Eye (tissue), 1 donor: ENCODE measurements at regions not wholly inside any gene's neighbourhood (a gene's known extent, or its start where the extent isn't known, plus 50 kb on each side); places are given as distances from the start of the nearest gene placed in this dataset.
"Not testable (repeated sequence)": the region's sequence is repeated elsewhere in the genome, so short reads cannot be mapped to it uniquely, and the experiment has no call there.

Experiments
- DNase-seq: peaks from one replicate; pipeline ENCODE4 v3.0.0-alpha.2; 2015

DNA sequence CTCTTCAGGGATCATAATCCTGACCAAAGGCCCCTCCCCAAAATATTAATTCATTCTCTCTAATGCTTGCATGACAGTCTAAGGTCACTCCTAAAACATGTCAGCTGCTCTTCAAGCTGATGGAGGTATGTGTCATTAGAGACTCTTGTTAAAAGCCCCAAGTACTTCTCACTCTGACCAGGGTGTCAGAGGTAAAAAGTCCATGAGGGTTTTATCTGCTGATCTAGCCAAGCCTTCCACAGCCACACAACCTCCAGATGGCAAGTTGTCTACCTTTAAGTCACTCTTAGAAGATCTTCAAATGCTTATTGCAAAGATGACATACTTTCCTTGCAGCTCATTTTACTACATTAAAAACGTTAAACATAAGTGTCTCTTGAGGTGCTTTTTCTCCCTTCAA lies 83.6 kb upstream of the ETAA1 start:
- DNase-seq, result no peak

DNA sequence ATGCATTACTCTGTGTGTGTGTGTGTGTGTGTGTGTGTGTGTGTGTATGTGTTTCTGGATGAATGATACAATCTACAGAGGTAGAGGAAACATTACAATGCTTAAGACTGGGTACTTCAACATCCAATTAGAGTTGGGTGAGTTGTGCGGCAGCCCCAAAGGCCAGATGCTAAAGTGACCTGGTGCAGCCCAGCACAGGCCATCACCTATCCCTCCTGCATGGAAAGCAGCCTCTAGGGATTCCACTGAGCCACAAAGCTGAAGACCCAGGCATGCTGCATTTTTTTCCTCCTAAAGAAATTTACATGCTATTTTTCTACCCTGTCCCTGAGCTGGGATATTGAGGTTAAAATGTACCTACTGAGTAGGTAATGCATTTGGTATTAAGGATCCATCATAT lies 79.1 kb upstream of the ETAA1 start:
- no peak for DNase-seq

DNA sequence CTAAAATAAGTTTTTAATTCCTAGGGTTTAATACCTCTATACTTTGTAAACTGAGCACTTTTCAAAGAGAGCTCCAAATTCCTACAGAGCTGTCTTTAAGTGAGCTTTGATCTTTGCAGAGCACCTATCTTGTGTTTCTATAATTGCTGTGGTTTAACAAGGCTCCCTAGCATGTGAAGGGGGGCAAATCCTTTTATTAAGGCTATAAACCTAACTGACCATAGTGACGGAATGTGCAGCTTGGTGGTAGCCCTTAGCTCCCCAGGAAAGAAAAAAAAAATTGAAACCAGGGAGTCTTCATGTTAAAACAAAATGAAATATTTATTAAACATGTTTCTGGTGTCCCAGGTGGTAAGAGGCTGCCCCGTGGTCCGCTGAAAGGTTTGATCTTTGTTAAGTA lies 78.6 kb upstream of the ETAA1 start:
- DNase-seq, result peak; percentile 17

DNA sequence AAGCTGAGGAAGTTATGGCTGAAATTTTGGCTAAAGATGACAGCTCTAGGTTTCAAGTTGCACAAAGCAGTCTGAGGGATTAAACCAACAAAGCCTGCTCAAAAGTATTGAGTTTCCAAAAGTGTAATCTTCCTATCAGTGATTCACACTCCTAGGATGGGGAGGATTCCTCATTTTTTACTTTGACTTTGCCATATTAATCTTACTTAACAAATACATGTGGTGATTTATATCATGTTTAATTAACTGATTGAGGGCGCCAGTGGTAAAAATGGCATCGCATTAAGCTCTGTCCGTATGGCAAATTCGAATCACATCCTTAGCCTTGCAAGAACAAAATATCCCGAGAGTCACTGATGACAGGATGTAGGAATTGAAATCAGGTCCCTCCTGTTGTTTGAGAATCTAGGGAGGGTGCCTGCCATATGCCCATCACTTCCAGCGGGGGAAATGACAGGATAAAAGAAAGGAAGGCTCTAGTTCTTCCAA lies 78.1 kb upstream of the ETAA1 start:
- DNase-seq, result peak; percentile 20

DNA sequence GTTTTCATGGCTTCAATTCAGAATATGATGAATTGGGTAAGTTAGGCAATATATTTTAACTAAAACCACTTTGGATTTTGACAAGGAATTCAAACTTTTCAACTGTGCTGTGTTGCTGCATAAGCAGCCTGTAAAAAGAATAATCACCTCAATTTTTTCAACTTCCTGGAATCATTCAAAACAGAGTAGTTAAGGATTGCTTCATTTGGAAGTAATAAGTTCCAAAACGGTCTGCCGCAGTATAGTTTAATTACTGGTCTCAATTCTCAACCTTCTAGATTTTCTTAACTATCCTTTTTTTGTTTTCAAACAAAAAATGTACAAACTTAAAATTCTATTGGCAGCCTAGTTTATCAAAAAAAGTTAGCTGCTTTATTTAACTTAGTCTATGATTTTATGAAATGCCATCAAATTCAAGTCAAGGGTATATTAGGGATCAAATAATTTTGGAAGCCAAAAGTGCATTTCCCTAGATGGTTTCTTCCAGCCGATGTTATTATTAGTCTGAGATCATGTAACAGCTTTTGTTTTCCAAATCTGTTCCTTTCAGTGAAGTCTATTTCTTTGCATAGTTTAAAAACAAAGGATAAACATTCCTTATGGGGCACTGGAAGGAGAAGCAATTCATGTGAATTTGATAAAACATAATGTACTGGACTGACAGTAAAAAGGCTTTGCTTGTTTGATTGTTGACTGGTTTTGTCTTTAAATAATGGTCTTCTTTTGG lies 76.1 kb upstream of the ETAA1 start:
- peak; percentile 18 for DNase-seq

DNA sequence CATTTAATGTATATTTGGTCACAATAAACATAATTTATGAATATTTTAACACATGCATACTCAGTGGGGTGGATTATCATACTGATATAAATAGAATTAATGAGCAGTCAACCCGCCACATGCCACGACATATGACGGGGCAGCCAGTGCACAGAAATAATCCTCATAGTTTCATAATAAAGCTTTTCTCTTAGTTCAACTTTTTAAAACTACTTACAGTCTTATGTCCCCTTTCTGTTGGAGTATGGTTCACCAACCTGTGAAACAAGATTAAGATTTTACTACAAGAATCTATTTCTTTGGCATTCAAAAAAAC lies 75.6 kb upstream of the ETAA1 start:
- peak; percentile 19 for DNase-seq

DNA sequence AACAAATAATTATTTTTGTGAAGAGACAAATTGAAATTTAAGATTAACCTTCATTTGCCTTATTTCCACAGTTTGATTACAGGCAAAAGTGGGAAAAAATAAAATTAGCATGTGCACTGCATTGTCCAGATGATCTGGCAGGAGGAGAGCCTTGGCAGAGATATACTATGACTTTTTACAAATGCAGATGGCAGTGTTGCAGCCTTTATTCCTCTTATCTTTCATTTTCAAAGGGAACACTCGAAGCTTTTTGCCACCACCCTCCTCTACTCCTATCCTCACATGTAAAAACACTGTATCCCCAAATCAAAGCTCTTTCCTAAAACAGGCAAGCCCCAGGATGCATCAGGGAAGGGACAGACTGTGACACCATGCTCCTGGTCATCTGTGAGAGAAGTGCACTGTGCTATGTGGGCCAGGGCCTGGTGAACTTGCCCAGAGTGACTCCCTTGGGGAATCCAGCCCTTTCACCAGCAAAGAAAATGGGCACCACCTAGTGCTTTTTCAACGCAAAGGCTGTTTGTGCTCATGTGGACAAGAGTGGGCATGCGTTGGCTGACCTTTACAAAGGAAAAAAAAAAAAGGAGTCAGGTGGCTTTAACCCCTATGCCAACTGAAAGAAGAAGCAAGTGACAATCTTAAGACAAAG lies 74.7 kb upstream of the ETAA1 start:
- DNase-seq, result peak; percentile 82

DNA sequence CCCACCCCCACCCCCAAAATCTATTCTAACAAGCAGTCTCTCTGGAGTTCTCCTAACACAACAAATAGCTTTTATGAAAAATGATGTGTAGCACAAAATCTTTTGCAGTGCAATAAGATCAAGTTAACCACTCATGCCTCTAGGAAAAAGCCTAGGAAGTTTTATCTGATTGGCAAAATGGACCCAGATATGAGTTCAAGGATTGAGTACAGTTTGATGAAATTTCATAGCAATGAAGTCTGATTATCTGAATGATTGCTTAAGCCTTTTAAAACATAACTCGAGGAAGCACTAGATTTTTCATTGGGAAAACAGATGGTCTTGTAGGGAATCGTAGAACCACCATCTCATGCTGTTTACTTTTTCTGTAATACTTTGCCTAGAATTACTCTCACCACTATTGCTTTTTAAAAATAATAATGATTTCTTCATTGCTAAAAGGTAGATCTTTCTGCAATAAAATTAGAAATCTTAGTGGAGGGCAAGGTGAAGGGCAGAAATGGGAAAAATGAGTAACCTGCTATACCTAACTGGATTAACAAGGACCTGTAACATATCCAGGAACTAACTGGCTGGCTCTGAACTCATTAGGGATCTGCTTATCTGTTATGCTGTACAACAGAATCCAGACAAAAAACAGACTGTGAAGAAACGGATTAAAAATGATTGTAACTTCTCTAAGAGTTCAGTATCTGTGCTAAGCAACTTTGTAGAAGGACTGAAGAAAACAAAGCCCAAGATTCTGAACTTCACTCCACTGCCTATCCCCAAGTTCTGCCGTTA lies 73.7 kb upstream of the ETAA1 start:
- DNase-seq, result no peak

DNA sequence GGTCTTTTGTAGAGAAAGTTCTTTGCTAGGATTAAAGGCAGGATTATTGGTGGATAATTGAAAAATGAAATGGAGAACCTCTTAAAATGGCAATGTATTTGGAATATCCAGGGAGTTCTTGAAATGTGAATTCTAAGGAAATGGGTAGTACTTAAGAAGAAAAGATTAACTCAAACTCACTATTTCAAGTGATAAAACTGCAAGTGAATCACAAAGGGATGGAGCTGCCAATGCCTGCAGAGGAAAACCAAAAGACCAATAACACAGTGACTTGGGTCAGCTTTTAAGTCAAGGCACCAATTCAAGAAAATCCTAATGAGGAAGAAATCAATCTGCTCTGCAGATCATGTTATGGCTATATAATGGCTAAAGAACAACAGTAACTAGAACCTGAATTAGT lies 67.6 kb upstream of the ETAA1 start:
- DNase-seq, result no peak

DNA sequence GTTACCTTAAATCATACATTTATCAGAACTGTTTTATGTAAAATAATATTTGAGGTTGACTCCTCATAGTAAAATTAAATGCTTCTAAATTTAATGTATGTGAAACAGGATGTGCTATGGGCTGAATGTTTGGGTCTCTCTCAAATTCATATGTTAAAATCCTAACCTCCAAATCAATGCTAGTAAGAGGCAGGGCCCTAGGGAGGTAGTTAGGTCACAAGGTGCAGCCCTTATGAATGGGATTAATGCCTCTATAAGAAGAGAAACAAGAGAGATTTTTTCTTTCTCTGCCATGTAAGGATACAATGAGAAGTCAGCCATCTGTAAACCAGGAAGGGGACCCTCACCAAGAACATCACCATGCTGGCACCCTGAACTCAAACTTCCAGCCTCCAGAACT lies 67.2 kb upstream of the ETAA1 start:
- no peak for DNase-seq

DNA sequence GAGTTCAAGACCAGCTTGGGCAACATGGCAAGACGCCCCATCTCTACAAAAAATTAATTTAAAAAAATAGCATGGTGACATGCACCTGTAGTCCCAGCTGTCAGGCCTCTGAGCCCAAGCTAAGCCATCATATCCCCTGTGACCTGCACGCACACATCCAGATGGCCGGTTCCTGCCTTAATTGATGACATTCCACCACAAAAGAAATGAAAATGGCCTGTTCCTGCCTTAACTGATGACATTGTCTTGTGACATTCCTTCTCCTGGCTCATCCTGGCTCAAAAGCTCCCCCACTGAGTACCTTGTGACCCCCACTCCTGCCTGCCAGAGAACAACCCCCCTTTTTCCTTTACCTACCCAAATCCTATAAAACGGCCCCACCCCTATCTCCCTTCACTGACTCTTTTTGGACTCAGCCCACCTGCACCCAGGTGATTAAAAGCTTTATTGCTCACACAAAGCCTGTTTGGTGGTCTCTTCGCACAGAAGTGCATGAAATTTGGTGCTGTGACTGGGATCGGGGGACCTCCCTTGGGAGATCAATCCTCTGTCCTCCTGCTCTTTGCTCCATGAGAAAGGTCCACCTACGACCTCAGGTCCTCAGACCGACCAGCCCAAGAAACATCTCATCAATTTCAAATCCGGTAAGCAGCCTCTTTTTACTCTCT lies 65.6 kb upstream of the ETAA1 start:
- not testable (repeated sequence) for DNase-seq

DNA sequence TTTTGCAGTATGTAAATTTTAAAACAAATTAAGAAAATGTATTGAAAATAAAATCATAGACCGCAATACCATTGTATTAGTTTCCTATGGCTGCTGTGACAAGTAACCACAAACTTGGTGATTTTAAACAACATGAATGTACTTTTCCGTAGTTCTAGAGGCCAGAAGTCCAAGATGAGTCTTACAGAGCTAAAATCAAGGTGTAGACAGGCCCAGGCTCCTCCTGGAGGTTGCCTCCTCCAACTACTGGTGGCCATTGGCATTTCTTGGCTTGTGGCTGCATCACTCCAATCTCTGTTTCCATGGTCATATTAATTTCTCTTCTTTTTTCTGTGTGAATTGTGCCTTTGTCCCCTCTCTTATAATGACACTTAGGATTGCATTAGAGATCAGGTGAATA lies 59.2 kb upstream of the ETAA1 start:
- no peak for DNase-seq

DNA sequence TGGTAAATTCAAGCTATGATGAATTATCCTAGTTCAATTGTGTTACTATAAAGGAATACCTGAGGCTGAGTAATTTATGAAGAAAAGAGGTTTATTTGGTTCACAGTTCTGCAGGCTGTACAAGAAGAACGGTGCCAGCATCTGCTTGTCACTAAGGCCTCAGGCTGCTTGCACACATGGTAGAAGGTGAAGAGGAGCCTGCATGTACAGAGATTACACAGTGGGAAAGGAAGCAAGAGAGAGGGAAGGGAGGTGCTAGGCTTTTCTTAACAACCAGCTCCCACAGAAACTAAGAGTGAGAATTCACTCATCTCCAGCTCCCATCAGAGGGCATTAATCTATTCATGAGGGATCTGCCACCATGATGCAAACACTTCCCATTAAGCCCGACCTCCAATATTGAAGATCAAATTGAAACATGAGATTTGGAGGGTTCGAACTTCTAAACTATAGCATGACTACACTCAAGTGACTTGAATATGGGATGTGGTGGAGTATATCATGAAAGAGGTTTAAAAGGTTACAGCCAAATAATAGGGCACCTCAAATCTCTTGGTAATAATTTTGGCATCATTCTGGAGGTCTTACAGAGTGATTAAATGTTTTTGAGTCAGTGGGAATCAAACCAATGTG lies 58.4 kb upstream of the ETAA1 start:
- DNase-seq, result no peak

DNA sequence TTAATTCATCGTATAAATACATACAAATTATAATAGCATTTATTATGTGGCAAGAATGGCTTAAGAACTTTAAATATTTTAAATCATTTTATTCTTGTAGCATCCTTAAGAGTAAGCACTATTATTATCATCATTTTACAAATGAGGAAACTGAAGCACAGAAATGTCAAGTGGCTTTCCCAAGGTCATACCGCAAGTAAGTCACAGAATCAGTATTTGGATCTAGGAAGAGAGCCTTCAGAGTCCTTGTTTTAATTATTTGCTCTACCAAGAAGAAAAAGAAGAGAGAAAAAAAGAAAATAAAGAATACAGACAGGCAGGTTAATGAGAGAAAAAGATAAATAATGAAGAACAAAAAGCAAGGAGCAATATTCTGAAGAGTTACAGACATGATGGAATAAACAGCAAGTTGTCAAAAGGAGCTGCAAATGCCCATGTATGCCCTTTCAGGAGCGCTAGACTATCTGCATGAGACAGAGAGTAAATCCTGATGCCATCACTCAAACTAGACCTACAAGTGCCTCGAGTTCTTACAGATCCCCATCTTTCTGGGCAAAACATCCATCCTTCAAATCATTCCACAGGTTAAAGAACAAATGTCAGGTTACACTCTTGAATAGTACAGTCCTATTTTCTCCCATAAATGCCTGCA lies 57.8 kb upstream of the ETAA1 start:
- no peak for DNase-seq

DNA sequence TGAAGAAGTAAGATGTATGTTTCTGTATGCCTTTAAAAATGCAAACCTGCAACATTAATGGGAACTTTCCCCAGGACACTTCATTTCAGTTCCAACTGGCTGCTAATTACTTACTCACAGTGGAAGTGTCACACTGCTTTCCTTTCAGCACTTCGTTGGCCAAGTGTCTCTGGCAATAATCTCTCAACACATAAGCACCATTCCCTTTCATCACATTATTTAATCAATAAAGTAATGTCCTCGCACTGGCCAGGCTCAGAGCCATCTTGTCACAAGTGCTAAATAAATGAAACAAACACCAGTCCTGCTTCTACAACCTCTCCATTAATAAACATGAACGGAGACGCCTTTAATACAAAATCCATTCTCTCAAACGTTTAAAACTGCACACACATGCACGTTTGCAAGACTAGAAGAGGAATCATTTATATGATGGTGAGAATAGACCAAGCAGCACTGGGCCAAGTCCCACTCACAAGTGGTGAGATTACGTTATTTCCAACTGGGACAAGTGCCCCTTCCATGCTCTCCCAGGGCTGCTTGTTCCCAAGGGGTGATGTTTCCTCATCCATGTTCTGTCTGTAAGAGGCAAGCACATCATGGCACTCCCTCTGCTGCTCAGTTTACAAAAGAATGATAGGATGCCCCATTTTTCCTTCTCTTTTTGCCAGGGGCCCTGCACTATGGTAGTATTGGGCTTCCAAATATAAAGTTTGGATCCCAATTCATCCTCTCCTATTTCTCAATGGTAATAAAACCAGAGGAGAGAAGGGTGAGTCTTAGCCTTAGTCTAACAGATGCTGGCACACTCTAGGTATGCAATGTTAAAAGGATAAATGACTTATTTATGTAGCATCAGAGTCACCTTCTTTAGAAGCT lies 56.8 kb upstream of the ETAA1 start:
- no peak for DNase-seq

DNA sequence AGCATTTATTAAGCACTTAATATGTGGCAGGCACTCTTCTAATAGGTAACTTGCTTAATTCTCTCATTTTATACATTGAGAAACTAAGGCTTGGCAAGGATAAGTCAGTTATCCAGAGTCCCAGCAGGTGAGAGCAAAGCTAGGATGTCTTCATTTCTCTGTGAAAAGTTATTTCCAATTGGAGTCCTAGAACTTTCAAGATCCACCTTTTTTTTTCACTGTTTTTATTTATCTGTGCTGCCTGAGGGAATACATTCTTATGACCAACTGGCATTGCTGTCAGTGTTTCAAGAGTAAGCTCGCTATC lies 56.2 kb upstream of the ETAA1 start:
- DNase-seq, result no peak

DNA sequence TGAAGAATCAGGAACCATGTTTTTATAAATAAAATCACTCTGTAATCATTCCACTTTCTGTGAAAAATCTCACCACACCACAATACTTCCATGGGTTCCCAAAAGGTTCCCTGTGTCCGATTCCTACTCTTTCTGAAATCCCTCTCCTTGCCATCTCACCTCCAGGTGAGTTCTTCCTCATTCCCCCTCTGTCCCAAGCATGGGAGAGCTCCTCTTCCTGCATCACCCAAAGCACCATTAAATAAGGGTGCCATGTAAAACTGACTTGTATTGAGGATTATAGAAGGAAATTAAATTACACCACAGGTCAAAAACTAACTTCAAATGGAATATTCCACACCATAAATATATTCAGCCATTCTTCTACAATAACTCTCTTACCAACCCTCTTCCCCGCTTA lies 55.8 kb upstream of the ETAA1 start:
- no peak for DNase-seq

DNA sequence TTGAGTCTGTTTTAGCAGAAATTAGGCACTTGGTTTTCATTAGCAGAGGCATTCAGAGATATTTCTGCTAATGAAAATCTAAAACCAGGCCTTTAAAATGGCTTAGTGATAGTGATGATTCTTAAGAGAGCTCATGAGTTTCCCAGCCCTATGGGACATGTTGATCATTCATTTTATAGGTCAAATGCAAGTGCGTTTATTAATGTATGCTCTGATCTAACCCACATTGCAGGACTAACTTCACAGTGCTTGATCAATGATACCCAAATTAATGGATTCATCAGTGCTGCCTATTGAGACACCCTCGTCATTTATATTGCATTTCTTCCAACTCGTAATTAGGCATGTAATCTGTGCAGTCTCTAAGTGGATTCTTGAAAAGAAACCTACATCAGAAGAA lies 54.7 kb upstream of the ETAA1 start:
- no peak for DNase-seq

DNA sequence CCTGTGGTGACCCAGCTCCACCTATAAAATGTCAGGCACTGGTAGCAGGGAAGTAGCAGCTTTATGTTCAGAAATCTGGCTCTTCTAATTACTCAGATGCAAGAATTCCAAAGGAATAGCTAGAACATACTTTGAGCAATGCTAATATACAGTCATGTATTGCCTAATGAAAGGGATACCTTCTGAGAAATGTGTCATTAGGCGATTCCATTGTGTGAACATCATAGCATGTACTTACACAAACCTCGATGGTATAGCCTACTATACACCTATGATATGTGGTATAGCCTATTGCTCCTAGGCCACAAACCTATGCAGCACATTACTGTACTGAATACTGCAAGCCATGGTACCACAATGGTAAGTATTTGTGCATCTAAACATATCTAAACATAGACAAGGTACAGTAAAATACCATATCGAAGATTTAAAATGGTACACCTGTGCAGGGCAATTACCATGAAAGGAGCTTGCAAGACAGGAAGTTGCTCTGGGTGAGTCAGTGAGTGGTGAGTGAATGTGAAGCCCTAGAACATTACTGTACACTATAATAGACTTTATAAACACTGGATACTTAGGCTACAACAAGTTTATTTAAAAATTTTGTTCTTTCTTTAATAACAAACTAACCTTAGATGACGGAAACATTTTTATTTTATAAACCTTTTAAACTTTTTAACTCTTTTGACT lies 50.3 kb upstream of the ETAA1 start:
- DNase-seq, result no peak
